ENCODE measurements at regions not wholly inside any gene's neighbourhood (a gene's known extent, or its start where the extent isn't known, plus 50 kb on each side); places are given as distances from the start of the nearest gene placed in this dataset.

- no peaks in the 10 kb centered on the region for H3K36me3 ChIP-seq (ENCODE audit: insufficient read depth in 1 of 2, low read depth in 1 of 2)
- intact Hi-C loops (cut with DNase I), result no loop called here
- no peaks in the 10 kb centered on the region for H3K9me3 ChIP-seq
- DNase-seq (no peak), ATAC-seq (no peak)
- no peak overlapping the region for H3K4me3 ChIP-seq
- no peaks in the 10 kb centered on the region for H3K27me3 ChIP-seq (ENCODE audit: insufficient read depth in 3 of 3, low read length in 2 of 3)
- WGBS, 3 donors, result 54 to 69% (median 58%) methylated on average over 6 of the region's 6 CpGs
- no peak overlapping the region for H3K27ac ChIP-seq
- H3K4me1 ChIP-seq, result peaks cover 12% of the 10 kb centered on the region
- TF ChIP-seq CTCF (IDR thresholded peaks at IDR 0.05), result no peak
These were observed 262.7 kb downstream of the CHL1 start for GRCh38 chr3:459311-459670.

GRCh38 chr3:461006-461405, 264.4 kb downstream of the CHL1 start:
- Histone ChIP-seq H3K9me3 (no peaks in the 10 kb centered on the region), H3K4me1 (peaks cover 12% of the 10 kb centered on the region), H3K27me3 (ENCODE audit: insufficient read depth in 3 of 3, low read length in 2 of 3) (no peaks in the 10 kb centered on the region), H3K4me3 (no peak overlapping the region), H3K36me3 (ENCODE audit: insufficient read depth in 1 of 2, low read depth in 1 of 2) (no peaks in the 10 kb centered on the region), H3K27ac (no peak overlapping the region)
- DNase-seq, result no peak
- ATAC-seq, result peak in 2 of 4 donors; percentile 42 to 43
- no peak for TF ChIP-seq CTCF (IDR thresholded peaks at IDR 0.05)
- 25 to 68% (median 40%) methylated on average over 2 of the region's 2 CpGs for WGBS, 3 donors
- intact Hi-C loops (cut with DNase I), result no loop called here

- TF ChIP-seq CTCF (IDR thresholded peaks at IDR 0.05), result no peak
- Histone ChIP-seq H3K27ac (no peak overlapping the region), H3K36me3 (ENCODE audit: insufficient read depth in 1 of 2, low read depth in 1 of 2) (no peaks in the 10 kb centered on the region), H3K4me3 (no peak overlapping the region), H3K4me1 (peaks cover 12% of the 10 kb centered on the region), H3K27me3 (ENCODE audit: insufficient read depth in 3 of 3, low read length in 2 of 3) (no peaks in the 10 kb centered on the region), H3K9me3 (no peaks in the 10 kb centered on the region)
- intact Hi-C loops (cut with DNase I), result no loop called here
- ATAC-seq (peak in 3 of 4 donors; percentile 75 to 88 (median 77)), DNase-seq (no peak)
- WGBS, 3 donors, result 15 to 21% (median 17%) methylated on average over 4 of the region's 4 CpGs
These were observed 266.3 kb downstream of the CHL1 start for GRCh38 chr3:462851-463250.

- ATAC-seq, result no peak
- intact Hi-C loops (cut with DNase I), result no loop called here
These were observed 267.0 kb downstream of the CHL1 start for GRCh38 chr3:463252-464192.

More at GRCh38 chr3:463252-464192, 267.0 kb downstream of the CHL1 start:
- Histone ChIP-seq H3K9me3 (no peaks in the 10 kb centered on the region), H3K27ac (no peak overlapping the region), H3K4me3 (no peak overlapping the region), H3K4me1 (peaks cover 12% of the 10 kb centered on the region), H3K27me3 (ENCODE audit: insufficient read depth in 3 of 3, low read length in 2 of 3) (no peaks in the 10 kb centered on the region), H3K36me3 (ENCODE audit: insufficient read depth in 1 of 2, low read depth in 1 of 2) (no peaks in the 10 kb centered on the region)
- no peak for DNase-seq
- WGBS, 3 donors, result 55 to 63% (median 61%) methylated on average over 7 of the region's 7 CpGs
- TF ChIP-seq CTCF (IDR thresholded peaks at IDR 0.05), result no peak

Data from psoas muscle (tissue), 7 donors.